HepG2 (cell line): ENCODE measurements at regions not wholly inside any gene's neighbourhood (a gene's known extent, or its start where the extent isn't known, plus 50 kb on each side); places are given as distances from the start of the nearest gene placed in this dataset.

Source experiments
- CBX1 ChIP-seq: IDR thresholded peaks from one replicate; pipeline ENCODE4 v1.6.1; 2016; ENCODE audit warnings: antibody characterized with exemption, low read depth
- CEBPG ChIP-seq: IDR thresholded peaks from 2 replicates; pipeline ENCODE4 v1.6.1; 2016
- HNF4G ChIP-seq, 2 experiments: sonication (generic) in 1 of 2; formaldehyde crosslinking in 1 of 2; IDR thresholded peaks; 2 replicates each; pipeline versions ENCODE4 v1.4.0 to v1.6.1; 2011 to 2020; ENCODE audit warnings: borderline replicate concordance in 2 of 2, low read depth in 2 of 2, mild to moderate bottlenecking in 2 of 2, low read length in 1 of 2, missing genetic modification reagents in 1 of 2, moderate library complexity in 1 of 2
- POGZ ChIP-seq: sonication (generic); formaldehyde crosslinking; IDR thresholded peaks from 2 replicates; pipeline ENCODE4 v1.4.0; 2020; ENCODE audit warnings: mild to moderate bottlenecking, missing genetic modification reagents
- SIX4 ChIP-seq: sonication (generic); formaldehyde crosslinking; IDR thresholded peaks from 2 replicates; pipeline ENCODE4 v1.4.0; 2020; ENCODE audit warnings: missing genetic modification reagents
- ZBTB7B ChIP-seq: sonication (generic); formaldehyde crosslinking; IDR thresholded peaks from 2 replicates; pipeline ENCODE4 v1.4.0; 2020; ENCODE audit warnings: missing genetic modification reagents
- ZEB1 ChIP-seq: IDR thresholded peaks from 2 replicates; pipeline ENCODE4 v1.6.1; 2012; ENCODE audit warnings: mild to moderate bottlenecking, low read depth, inconsistent platforms; ENCODE audit not compliant: insufficient replicate concordance
- ZNF614 ChIP-seq: IDR thresholded peaks from 2 replicates; pipeline ENCODE4 v1.6.1; 2018; ENCODE audit warnings: missing biosample characterization, missing genetic modification reagents, inconsistent platforms, borderline replicate concordance
- TF ChIP-seq, protein P1 (sequence below): sonication (generic); IDR thresholded peaks from 2 replicates; pipeline ENCODE4 v1.6.1; 2016; ENCODE audit warnings: low read depth, borderline replicate concordance
- TF ChIP-seq, protein P2 (sequence below), 2 experiments: sonication (generic) in 1 of 2; formaldehyde crosslinking in 1 of 2; IDR thresholded peaks; 2 replicates each; pipeline versions ENCODE4 v1.4.0 to v1.6.1; 2016 to 2020; ENCODE audit warnings: borderline replicate concordance in 1 of 2, low read depth in 1 of 2, mild to moderate bottlenecking in 1 of 2, missing genetic modification reagents in 1 of 2
- TF ChIP-seq, protein P3 (sequence below): sonication (generic); formaldehyde crosslinking; IDR thresholded peaks from 2 replicates; pipeline ENCODE4 v1.4.0; 2020; ENCODE audit warnings: mild to moderate bottlenecking, missing genetic modification reagents
- TF ChIP-seq, protein P4 (sequence below): sonication (generic); formaldehyde crosslinking; IDR thresholded peaks from 2 replicates; pipeline ENCODE4 v1.8.0; 2022; ENCODE audit warnings: missing genetic modification reagents, mild to moderate bottlenecking, inconsistent platforms, borderline replicate concordance
- TF ChIP-seq, protein P5 (sequence below): sonication (generic); formaldehyde crosslinking; IDR thresholded peaks from 2 replicates; pipeline ENCODE4 v1.9.0; 2021; ENCODE audit warnings: missing genetic modification reagents, mild to moderate bottlenecking, borderline replicate concordance
- TF ChIP-seq, protein P6 (sequence below): sonication (generic); formaldehyde crosslinking; IDR thresholded peaks from 2 replicates; pipeline ENCODE4 v1.5.1; 2020; ENCODE audit warnings: missing genetic modification reagents, mild to moderate bottlenecking, borderline replicate concordance
- TF ChIP-seq, protein P7 (sequence below): IDR thresholded peaks from 2 replicates; pipeline ENCODE4 v1.6.1; 2012; ENCODE audit warnings: inconsistent platforms

DNA sequence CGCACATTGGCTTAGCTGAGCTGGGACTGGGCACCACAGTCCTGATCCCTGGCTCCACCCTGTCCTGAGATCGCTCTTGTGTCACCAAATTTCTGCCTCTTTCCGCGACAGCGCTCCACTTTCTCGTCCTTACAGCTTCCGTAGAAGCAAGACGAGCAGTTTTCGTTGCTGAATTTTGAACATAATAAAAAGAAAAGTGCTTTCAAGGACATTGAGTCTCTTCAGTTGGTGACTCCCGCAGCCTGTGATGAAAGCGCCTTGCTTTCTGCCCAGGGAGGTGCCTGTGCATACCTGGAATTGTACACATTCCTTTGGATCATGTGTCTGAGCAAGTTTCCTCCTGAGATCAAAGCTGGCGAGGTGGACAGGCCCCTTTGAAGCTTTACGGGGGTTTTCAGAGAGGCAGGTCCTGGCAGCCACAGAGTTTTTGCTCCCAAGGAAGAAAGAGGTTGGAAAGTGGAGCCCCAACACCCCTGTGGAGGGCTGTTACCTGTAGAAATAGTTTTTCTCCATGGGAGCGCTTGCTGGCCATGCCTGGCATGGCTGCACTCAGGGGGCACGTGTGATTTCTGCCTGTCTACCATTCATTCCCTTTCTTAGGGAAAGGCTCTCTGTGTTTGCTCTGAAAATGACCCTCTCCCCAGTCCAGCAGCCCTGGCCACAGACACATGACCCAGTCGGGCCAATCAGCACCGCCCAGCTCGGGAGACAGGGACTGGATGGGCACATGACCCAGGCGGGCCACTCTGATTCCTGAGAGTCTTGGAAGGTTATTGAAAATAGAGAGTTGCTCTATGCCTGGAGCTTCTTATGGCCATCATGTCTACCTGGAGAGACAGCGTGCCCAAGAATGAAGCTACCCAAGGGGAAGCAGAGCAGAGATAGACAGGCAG is 115.6 kb upstream of the OTOS start (continued):
- TF ChIP-seq, protein P1, sequence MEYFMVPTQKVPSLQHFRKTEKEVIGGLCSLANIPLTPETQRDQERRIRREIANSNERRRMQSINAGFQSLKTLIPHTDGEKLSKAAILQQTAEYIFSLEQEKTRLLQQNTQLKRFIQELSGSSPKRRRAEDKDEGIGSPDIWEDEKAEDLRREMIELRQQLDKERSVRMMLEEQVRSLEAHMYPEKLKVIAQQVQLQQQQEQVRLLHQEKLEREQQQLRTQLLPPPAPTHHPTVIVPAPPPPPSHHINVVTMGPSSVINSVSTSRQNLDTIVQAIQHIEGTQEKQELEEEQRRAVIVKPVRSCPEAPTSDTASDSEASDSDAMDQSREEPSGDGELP = peak; percentile 93
- TF ChIP-seq, protein P2, sequence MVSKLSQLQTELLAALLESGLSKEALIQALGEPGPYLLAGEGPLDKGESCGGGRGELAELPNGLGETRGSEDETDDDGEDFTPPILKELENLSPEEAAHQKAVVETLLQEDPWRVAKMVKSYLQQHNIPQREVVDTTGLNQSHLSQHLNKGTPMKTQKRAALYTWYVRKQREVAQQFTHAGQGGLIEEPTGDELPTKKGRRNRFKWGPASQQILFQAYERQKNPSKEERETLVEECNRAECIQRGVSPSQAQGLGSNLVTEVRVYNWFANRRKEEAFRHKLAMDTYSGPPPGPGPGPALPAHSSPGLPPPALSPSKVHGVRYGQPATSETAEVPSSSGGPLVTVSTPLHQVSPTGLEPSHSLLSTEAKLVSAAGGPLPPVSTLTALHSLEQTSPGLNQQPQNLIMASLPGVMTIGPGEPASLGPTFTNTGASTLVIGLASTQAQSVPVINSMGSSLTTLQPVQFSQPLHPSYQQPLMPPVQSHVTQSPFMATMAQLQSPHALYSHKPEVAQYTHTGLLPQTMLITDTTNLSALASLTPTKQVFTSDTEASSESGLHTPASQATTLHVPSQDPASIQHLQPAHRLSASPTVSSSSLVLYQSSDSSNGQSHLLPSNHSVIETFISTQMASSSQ (IDR thresholded peaks at IDR 0.05; ENCODE audit: low read depth) = no peak
- TF ChIP-seq, protein P2 (CRISPR knock-in tag; IDR thresholded peaks at IDR 0.05; ENCODE audit: borderline replicate concordance) = no peak; the same call in 1 of the 2 replicates
- TF ChIP-seq ZBTB7B = peak; percentile 69; the same call in 1 of the 2 replicates
- TF ChIP-seq SIX4 (CRISPR knock-in tag) = peak; percentile 90
- TF ChIP-seq ZEB1 = peak; percentile 93
- peak; percentile 57; the same call in 1 of the 2 replicates for TF ChIP-seq HNF4G (IDR thresholded peaks at IDR 0.05; ENCODE audit: borderline replicate concordance, low read depth, low read length)
- TF ChIP-seq HNF4G (CRISPR knock-in tag; IDR thresholded peaks at IDR 0.05; ENCODE audit: borderline replicate concordance, low read depth) = no peak
- TF ChIP-seq, protein P3, sequence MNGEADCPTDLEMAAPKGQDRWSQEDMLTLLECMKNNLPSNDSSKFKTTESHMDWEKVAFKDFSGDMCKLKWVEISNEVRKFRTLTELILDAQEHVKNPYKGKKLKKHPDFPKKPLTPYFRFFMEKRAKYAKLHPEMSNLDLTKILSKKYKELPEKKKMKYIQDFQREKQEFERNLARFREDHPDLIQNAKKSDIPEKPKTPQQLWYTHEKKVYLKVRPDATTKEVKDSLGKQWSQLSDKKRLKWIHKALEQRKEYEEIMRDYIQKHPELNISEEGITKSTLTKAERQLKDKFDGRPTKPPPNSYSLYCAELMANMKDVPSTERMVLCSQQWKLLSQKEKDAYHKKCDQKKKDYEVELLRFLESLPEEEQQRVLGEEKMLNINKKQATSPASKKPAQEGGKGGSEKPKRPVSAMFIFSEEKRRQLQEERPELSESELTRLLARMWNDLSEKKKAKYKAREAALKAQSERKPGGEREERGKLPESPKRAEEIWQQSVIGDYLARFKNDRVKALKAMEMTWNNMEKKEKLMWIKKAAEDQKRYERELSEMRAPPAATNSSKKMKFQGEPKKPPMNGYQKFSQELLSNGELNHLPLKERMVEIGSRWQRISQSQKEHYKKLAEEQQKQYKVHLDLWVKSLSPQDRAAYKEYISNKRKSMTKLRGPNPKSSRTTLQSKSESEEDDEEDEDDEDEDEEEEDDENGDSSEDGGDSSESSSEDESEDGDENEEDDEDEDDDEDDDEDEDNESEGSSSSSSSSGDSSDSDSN (CRISPR knock-in tag) = 0 out of 2 replicates have a peak, but pooled peaks have one; percentile 36
- TF ChIP-seq, protein P4, sequence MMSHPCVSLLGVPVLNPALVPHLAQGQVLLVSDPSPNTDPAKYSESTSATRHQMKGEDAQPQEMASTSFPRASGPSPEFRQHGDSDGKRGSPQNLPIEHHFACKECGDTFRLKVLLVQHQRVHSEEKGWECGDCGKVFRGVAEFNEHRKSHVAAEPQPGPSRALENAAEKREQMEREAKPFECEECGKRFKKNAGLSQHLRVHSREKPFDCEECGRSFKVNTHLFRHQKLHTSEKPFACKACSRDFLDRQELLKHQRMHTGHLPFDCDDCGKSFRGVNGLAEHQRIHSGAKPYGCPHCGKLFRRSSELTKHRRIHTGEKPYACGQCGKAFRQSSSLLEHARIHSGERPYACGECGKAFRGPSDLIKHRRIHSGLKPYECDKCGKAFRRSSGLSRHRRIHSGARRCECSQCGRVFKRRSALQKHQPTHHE (CRISPR knock-in tag) = peak; percentile 62; the same call in 1 of the 2 replicates
- TF ChIP-seq CBX1 = peak; percentile 44
- TF ChIP-seq CEBPG (CRISPR knock-in tag) = peak; percentile 78
- peak; percentile 33; the same call in 1 of the 2 replicates for TF ChIP-seq ZNF614 (CRISPR knock-in tag)
- TF ChIP-seq, protein P5, sequence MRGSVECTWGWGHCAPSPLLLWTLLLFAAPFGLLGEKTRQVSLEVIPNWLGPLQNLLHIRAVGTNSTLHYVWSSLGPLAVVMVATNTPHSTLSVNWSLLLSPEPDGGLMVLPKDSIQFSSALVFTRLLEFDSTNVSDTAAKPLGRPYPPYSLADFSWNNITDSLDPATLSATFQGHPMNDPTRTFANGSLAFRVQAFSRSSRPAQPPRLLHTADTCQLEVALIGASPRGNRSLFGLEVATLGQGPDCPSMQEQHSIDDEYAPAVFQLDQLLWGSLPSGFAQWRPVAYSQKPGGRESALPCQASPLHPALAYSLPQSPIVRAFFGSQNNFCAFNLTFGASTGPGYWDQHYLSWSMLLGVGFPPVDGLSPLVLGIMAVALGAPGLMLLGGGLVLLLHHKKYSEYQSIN (CRISPR knock-in tag) = no peak
- TF ChIP-seq POGZ (CRISPR knock-in tag) = peak; percentile 37; the same call in 1 of the 2 replicates
- TF ChIP-seq, protein P6, sequence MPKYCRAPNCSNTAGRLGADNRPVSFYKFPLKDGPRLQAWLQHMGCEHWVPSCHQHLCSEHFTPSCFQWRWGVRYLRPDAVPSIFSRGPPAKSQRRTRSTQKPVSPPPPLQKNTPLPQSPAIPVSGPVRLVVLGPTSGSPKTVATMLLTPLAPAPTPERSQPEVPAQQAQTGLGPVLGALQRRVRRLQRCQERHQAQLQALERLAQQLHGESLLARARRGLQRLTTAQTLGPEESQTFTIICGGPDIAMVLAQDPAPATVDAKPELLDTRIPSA (CRISPR knock-in tag) = peak; percentile 82; the same call in 1 of the 2 replicates
- TF ChIP-seq, protein P7, sequence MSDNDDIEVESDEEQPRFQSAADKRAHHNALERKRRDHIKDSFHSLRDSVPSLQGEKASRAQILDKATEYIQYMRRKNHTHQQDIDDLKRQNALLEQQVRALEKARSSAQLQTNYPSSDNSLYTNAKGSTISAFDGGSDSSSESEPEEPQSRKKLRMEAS = peak; percentile 85
